Transverse colon (tissue), 4 donors: ENCODE measurements at regions not wholly inside any gene's neighbourhood (a gene's known extent, or its start where the extent isn't known, plus 50 kb on each side); places are given as distances from the start of the nearest gene placed in this dataset.

Experiments used
- CTCF ChIP-seq, 5 experiments: fragments of 200-600 bp in 3 of 5; fragments of 450-650 bp in 2 of 5; sonication (generic) in 3 of 5; IDR thresholded peaks; 1 replicate in 2 of 5; 2 replicates in 3 of 5; pipeline ENCODE4 v1.5.1; 2016 to 2017; ENCODE audit warnings: antibody characterized with exemption in 5 of 5, inconsistent platforms in 3 of 5, mild to moderate bottlenecking in 2 of 5, moderate library complexity in 1 of 5
- POLR2AphosphoS5 ChIP-seq, 3 donors: sonication (generic); formaldehyde crosslinking; IDR thresholded peaks; one replicate each; pipeline ENCODE4 v1.6.1; 2016; ENCODE audit warnings: antibody characterized with exemption in 3 of 3

- TF ChIP-seq CTCF (IDR thresholded peaks at IDR 0.05) (no peak), POLR2AphosphoS5 (IDR thresholded peaks at IDR 0.05) (no peak)
These were observed 115.2 kb upstream of the LRPAP1 start for GRCh38 chr4:3647421-3647820.
